ENCODE measurements at regions not wholly inside any gene's neighbourhood (a gene's known extent, or its start where the extent isn't known, plus 50 kb on each side); places are given as distances from the start of the nearest gene placed in this dataset.

- Histone ChIP-seq H3K56ac (ENCODE audit: extremely low read depth, insufficient read depth, low read length) (no peak overlapping the region), H4K8ac (ENCODE audit: low read depth in 2 of 2, low read length in 2 of 2) (no peak overlapping the region), H3K4ac (ENCODE audit: low read depth, low read length) (no peak overlapping the region), H2BK20ac (ENCODE audit: low read depth, low read length) (no peak overlapping the region), H3K4me1 (ENCODE audit: control insufficient read depth, insufficient read depth, low read length) (no peaks in the 10 kb centered on the region), H2AK5ac (ENCODE audit: low read depth, low read length) (no peak overlapping the region), H4K5ac (ENCODE audit: low read depth, low read length) (no peak overlapping the region), H3K18ac (ENCODE audit: low read depth, low read length) (no peak overlapping the region), H2AK9ac (replicated peaks; ENCODE audit: low read depth, low read length, poor library complexity) (no peak overlapping the region), H3K36me3 (ENCODE audit: control insufficient read depth, insufficient read depth, low read length) (no peaks in the 10 kb centered on the region), H2BK15ac (ENCODE audit: low read depth, low read length) (no peak overlapping the region), H3K4me2 (ENCODE audit: low read depth, low read length) (no peak overlapping the region), H3K14ac (replicated peaks; ENCODE audit: low read depth, low read length) (no peak overlapping the region), H3K9me3 (ENCODE audit: control insufficient read depth, insufficient read depth, low read length) (no peaks in the 10 kb centered on the region), H2BK120ac (ENCODE audit: low read depth, low read length) (no peak overlapping the region), H2BK5ac (ENCODE audit: low read depth, low read length, poor library complexity, severe bottlenecking) (no peak overlapping the region), H3K27ac (ENCODE audit: insufficient read depth, low read length) (no peak overlapping the region), H4K91ac (ENCODE audit: insufficient read depth, low read depth, low read length) (no peak overlapping the region), H3K9me1 (ENCODE audit: insufficient read depth, low read length) (no peaks in the 10 kb centered on the region), H3K27me3 (ENCODE audit: control insufficient read depth, insufficient read depth, low read length) (peaks cover 2% of the 10 kb centered on the region), H3K79me1 (ENCODE audit: low read depth in 1 of 2, low read length in 2 of 2) (no peaks in the 10 kb centered on the region), H3K9ac (ENCODE audit: low read depth, low read length) (no peak overlapping the region), H2AFZ (replicated peaks; ENCODE audit: low read length, poor library complexity) (no peak overlapping the region), H3K4me3 (ENCODE audit: insufficient read depth, low read depth, low read length) (no peak overlapping the region), H3K23ac (ENCODE audit: low read depth, low read length) (no peak overlapping the region), H4K20me1 (ENCODE audit: insufficient read depth, low read length) (no peaks in the 10 kb centered on the region)
- DNase-seq (no peak), ATAC-seq (ENCODE audit: low read depth) (no peak)
- no peak for TF ChIP-seq CEBPB (IDR thresholded peaks at IDR 0.05; ENCODE audit: low read depth, low read length)
- TF ChIP-seq NFE2L2 (IDR thresholded peaks at IDR 0.05; ENCODE audit: low read depth, low read length), result no peak
- no peak for TF ChIP-seq MAZ (IDR thresholded peaks at IDR 0.05; ENCODE audit: borderline replicate concordance, low read depth, low read length)
- no peak for TF ChIP-seq ELK1 (IDR thresholded peaks at IDR 0.05; ENCODE audit: borderline replicate concordance, low read depth, low read length)
- no peak for TF ChIP-seq POLR2A (IDR thresholded peaks at IDR 0.05; ENCODE audit: low read depth, low read length)
- no peak for TF ChIP-seq RCOR1 (IDR thresholded peaks at IDR 0.05; ENCODE audit: insufficient replicate concordance, low read length)
- ChIA-PET CTCF (interaction anchor here (0.6 kb wide), 1 partner anchor 62 kb away, joined by 3 read pairs; the partner anchor contains the start of gene PDE4D), POLR2A (ENCODE audit: unreplicated experiment) (no interaction called here)
- dilution Hi-C loops (cut with HindIII; ENCODE audit: low sequenced_read_pairs, unreplicated experiment) (no loop called here), intact Hi-C loops (cut with micrococcal nuclease) (no loop called here), in situ Hi-C loops (cut with MboI; ENCODE audit: low sequenced_read_pairs) (no loop called here)
- WGBS, 2 experiments (ENCODE audit: extremely low coverage in 2 of 2, insufficient read length in 1 of 2), result no CpG with 5 or more reads among the region's 2 CpGs
- BruUV-seq (replicated peaks), result no TSS peak
Measured at GRCh38 chr5:59955241-59955640, 61.7 kb upstream of the PDE4D start.
